ENCODE measurements at regions not wholly inside any gene's neighbourhood (a gene's known extent, or its start where the extent isn't known, plus 50 kb on each side); places are given as distances from the start of the nearest gene placed in this dataset.

DNA sequence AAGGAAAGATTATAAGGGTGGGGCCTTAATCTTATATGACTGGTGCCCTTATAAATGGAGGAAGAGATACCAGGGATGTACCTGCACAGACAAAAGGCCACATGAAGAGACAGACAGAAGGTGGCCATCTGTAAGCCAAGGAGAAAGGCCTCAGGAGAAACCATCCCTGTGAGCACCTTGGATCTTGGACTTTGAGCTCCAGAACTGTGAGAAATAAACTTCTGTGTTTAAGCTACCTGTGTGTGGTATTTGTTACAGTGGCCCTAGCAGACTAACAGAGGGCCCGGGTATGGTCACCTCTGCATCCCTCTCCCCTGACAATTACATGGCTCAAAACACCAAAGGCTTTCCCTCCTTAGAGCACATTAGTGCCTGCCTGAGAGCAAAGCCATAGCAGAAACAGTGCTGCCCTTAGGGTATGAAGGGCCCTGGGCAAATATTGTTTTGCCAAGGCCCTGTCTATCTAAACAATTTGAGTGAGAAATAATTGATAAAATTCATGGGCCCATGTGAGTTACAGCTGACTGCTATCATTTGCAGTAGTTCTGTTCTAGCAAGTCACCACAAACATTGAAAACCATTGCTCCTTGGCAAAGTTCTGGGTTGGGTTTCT is 109.3 kb upstream of the MYCN start:
- peaks cover 2% of the 10 kb centered on the region for H3K27me3 Mint-ChIP-seq (ENCODE audit: unreplicated experiment)

DNA sequence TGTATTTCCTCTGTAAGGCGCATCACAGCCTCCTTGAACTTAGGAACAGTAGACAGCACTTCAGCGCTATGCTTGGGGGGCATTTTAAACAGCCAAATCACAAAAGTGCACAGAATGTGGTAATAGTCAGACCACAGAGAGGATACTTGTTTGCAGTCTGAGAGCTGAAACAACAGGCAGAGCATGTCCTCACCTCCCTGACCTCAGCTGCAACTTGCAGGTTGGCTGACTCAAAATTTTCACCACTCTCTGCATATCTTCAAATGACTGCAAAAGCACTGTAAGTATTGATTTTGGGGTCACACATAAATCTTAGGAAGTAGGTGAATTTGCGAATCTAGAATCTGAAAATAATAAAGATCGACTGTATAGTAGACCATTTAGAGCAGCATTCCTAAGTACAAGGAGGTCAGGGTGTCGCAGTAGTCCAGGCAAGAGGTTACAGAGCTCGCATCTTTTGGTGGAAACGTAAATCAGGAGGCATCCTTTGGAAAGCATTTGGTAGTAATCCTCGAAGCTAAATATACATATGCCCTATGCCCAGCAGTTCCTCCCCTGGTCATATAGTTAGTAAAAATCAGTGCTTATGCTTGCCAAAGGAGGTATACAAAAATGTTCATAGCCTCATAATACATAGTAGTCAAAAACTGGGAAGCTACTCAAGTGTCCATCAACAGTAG is 108.2 kb upstream of the MYCN start:
- TF ChIP-seq, protein P1, sequence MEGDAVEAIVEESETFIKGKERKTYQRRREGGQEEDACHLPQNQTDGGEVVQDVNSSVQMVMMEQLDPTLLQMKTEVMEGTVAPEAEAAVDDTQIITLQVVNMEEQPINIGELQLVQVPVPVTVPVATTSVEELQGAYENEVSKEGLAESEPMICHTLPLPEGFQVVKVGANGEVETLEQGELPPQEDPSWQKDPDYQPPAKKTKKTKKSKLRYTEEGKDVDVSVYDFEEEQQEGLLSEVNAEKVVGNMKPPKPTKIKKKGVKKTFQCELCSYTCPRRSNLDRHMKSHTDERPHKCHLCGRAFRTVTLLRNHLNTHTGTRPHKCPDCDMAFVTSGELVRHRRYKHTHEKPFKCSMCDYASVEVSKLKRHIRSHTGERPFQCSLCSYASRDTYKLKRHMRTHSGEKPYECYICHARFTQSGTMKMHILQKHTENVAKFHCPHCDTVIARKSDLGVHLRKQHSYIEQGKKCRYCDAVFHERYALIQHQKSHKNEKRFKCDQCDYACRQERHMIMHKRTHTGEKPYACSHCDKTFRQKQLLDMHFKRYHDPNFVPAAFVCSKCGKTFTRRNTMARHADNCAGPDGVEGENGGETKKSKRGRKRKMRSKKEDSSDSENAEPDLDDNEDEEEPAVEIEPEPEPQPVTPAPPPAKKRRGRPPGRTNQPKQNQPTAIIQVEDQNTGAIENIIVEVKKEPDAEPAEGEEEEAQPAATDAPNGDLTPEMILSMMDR (IDR thresholded peaks at IDR 0.05; ENCODE audit: partially characterized antibody, unreplicated experiment) = no peak
- peaks cover 5% of the 10 kb centered on the region for H3K36me3 Mint-ChIP-seq (ENCODE audit: unreplicated experiment)
- no peak overlapping the region for H3K27ac Mint-ChIP-seq (ENCODE audit: unreplicated experiment)
- H3K4me3 Mint-ChIP-seq (ENCODE audit: unreplicated experiment) = no peak overlapping the region
- H3K9me3 Mint-ChIP-seq (ENCODE audit: unreplicated experiment) = peaks cover 4% of the 10 kb centered on the region
- no peaks in the 10 kb centered on the region for H3K4me1 Mint-ChIP-seq (ENCODE audit: low read depth, unreplicated experiment)
- no peak for DNase-seq
- H3K27me3 Mint-ChIP-seq (ENCODE audit: unreplicated experiment) = peaks cover 2% of the 10 kb centered on the region

More for the DNA sequence above, 109.3 kb upstream of the MYCN start:
- no peak for DNase-seq
- no peak overlapping the region for H3K27ac Mint-ChIP-seq (ENCODE audit: unreplicated experiment)
- peaks cover 4% of the 10 kb centered on the region for H3K9me3 Mint-ChIP-seq (ENCODE audit: unreplicated experiment)
- H3K4me1 Mint-ChIP-seq (ENCODE audit: low read depth, unreplicated experiment) = peaks cover 1% of the 10 kb centered on the region
- no peak overlapping the region for H3K4me3 Mint-ChIP-seq (ENCODE audit: unreplicated experiment)
- TF ChIP-seq, protein P1 (IDR thresholded peaks at IDR 0.05; ENCODE audit: partially characterized antibody, unreplicated experiment) = no peak
- peaks cover 5% of the 10 kb centered on the region for H3K36me3 Mint-ChIP-seq (ENCODE audit: unreplicated experiment)

DNA sequence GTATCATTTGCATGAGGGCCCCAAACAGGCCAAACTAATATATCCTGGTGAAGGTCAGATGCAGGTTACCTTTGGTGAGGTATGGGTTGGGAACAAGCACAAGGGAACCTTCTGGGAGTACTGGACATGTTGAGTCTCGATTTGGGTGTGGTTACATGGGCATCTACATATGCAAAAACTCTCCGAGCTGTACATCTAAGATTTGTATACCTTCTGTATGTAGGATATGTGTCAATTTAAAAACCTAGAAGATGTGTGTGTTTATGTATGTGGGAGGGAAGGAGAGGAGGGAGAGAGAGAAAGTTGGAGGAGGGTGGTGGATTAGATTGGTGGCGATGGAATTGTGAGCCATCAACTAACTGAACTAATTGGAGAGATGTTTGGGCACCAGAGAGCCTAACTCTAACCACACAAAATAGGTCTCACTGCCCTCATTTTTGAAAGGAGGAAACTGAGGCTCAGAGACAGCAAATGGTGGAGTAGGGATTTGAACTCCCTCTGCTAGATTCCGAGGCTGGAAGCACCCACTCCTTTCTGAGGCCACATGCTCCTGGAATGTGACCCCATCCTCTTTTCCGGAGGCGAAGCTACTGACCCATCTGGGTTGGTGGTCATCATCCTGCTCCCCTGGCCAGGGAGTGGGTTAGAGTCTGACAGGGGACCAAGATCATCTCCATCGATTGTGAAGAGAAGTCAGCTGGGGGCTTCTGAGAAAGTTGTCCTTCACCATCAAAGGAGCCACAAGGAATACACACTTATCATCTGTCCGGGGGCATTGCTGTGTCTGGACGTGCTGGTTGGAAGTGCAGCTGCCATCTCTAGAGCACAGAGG is 107.3 kb upstream of the MYCN start:
- TF ChIP-seq, protein P1 (IDR thresholded peaks at IDR 0.05; ENCODE audit: partially characterized antibody, unreplicated experiment) = no peak
- H3K27ac Mint-ChIP-seq (ENCODE audit: unreplicated experiment) = no peak overlapping the region
- peaks cover 2% of the 10 kb centered on the region for H3K27me3 Mint-ChIP-seq (ENCODE audit: unreplicated experiment)
- H3K4me3 Mint-ChIP-seq (ENCODE audit: unreplicated experiment) = no peak overlapping the region
- no peaks in the 10 kb centered on the region for H3K4me1 Mint-ChIP-seq (ENCODE audit: low read depth, unreplicated experiment)
- H3K36me3 Mint-ChIP-seq (ENCODE audit: unreplicated experiment) = peaks cover 5% of the 10 kb centered on the region
- no peak for DNase-seq
- peaks cover 3% of the 10 kb centered on the region for H3K9me3 Mint-ChIP-seq (ENCODE audit: unreplicated experiment)

DNA sequence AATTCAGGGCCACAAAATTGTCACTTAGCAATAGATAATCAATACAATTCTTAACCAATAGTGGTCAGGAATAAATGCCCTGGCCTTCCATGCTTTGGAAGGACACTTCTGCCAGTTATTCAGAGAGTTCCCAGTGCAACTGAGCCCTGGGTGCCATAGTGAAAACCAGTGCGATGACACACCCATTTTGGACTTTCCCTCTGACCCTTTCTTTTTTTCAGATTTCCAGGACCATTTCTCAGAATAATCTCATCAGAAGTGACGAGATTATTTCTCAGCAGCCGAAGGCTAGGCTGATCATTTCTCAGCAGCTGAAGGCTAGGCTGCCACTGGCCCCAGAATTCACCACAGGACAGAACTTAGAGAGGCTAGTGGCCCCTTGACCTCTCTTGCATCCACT is 106.6 kb upstream of the MYCN start:
- Mint-ChIP-seq H3K4me3 (ENCODE audit: unreplicated experiment) (no peak overlapping the region), H3K36me3 (ENCODE audit: unreplicated experiment) (peaks cover 5% of the 10 kb centered on the region)
- TF ChIP-seq, protein P1 (IDR thresholded peaks at IDR 0.05; ENCODE audit: partially characterized antibody, unreplicated experiment) = no peak

More for the DNA sequence above, 106.6 kb upstream of the MYCN start:
- no peak for DNase-seq
- Mint-ChIP-seq H3K4me1 (ENCODE audit: low read depth, unreplicated experiment) (peaks cover under 1% of the 10 kb centered on the region), H3K9me3 (ENCODE audit: unreplicated experiment) (peaks cover 3% of the 10 kb centered on the region), H3K27me3 (ENCODE audit: unreplicated experiment) (peaks cover 2% of the 10 kb centered on the region), H3K27ac (ENCODE audit: unreplicated experiment) (no peak overlapping the region)
